OCI-LY1 (cell line): ENCODE measurements at regions not wholly inside any gene's neighbourhood (a gene's known extent, or its start where the extent isn't known, plus 50 kb on each side); places are given as distances from the start of the nearest gene placed in this dataset.

Experiments used
- CTCF ChIP-seq: fragments of 200-600 bp; sonication (generic), shearing (Covaris generic); IDR thresholded peaks from 2 replicates; pipeline ENCODE4 v1.5.1; 2017; ENCODE audit warnings: mild to moderate bottlenecking, antibody characterized with exemption, low read length, moderate library complexity, mixed read lengths
- EZH2 ChIP-seq: fragments of 200-600 bp; sonication (generic), shearing (Covaris generic); IDR thresholded peaks from 2 replicates; pipeline ENCODE4 v1.8.0; 2017; ENCODE audit warnings: borderline replicate concordance, mixed run types, mild to moderate bottlenecking, antibody characterized with exemption, low read length, moderate library complexity, mixed read lengths

- TF ChIP-seq CTCF: no peak
- no peak for TF ChIP-seq EZH2
Measured at GRCh38 chr18:28805491-28805890, 628.6 kb upstream of the CDH2 start.
